DMS53 (cell line): ENCODE measurements at regions not wholly inside any gene's neighbourhood (a gene's known extent, or its start where the extent isn't known, plus 50 kb on each side); places are given as distances from the start of the nearest gene placed in this dataset.
"Not testable (repeated sequence)": the region's sequence is repeated elsewhere in the genome, so short reads cannot be mapped to it uniquely, and the experiment has no call there.

ENCODE experiments used
- DNase-seq: peaks from one replicate; lab custom pipeline; 2025; lab: John Stamatoyannopoulos, UW

DNA sequence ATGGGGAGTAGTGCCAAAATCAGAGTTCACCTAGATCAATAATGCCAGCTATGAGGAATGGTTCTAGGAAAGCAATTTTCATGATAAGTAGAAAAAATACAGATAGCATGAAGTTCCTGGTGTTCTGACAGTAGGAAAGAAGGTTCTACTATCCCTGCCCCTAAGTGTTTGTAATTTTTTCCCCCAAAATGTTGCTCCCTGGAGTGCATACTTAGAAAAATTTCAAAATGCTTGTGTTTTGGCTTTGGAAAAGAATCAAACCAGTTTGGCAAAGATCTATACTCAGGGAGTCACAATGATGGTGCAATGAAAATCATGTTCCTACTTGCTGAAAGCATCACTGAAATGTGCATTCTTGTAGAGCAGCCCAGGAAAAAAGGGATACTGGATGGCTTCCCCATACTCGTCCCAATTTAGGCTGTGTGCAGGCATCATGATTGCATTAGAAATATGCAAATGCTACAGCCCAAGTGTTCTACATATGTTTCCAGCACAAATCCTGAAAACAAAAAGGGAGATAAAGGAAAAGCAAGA lies 74.7 kb downstream of the LPAR4 start:
- DNase-seq = no peak

DNA sequence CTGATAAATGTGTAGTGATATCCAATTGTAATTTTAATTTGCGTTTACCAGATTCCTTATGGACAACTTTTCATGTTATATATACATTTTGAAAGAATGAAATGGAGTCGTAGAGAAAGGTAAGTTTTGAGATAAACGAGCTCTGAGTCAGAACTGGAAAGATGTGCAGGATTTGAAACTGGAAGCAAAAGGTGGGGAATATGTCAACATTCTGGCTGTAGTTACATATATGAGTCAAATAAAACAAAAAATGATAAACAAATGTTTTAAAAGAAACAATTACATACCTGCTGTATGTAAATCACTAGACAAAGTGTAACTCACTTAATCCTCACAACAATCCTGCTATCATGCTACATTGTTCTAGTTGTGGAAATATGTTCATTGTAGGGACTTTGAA lies 84.0 kb downstream of the LPAR4 start:
- DNase-seq = peak; percentile 5

DNA sequence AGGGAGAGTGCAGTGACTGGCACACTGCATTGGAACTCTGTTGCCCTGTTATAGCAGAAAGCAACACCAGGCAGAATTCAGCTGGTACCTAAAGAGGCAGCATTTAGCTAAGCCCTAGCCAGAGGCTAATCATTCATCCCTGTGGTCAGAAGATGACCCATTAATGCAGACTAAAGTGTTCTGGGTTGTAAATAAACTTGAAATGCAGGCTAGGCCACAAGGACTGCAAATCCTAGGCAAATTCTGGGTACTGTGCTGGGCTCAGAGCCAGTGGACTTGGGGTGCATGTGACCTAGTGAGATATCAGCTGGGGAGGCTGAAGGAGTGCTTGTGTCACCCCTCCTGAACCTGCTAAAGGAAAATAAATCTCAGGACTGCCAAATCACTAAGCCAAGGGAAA lies 91.2 kb downstream of the LPAR4 start:
- no peak for DNase-seq

DNA sequence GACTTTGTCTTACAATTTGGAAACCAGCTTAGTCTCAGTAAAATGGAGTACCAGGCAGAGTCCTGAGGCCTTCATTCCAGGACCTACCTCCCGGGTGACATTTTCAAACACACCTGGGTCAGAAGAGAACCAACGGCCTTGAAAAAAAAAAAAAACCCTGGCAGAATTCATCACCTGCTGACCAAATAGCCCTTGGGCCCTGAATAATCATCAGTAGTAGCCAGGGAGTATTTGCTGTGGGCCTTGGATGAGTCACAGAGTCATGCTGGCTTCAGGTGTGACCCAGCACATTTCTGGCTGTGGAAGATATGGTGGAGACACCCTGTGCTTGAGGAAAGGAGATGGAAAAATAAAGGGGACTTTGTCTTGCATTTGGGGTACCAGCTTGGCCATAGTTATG lies 92.2 kb downstream of the LPAR4 start:
- peak; percentile 61 for DNase-seq

DNA sequence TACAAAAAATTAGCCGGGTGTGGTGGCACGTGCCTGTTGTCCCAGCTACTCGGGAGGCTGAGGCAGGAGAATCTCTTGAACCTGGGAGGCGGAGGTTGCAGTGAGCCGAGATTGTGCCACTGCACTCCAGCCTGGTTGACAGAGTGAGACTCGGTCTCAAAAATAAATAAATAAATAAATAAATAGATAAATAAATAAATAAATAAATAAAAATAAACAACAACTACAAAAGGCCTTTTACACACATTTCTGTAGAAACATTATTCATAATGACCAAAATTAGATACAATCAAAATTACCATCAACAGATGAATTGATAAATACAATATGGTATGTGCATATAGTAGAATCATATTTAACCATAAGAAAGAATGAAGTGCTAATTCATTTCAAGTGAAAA lies 96.7 kb downstream of the LPAR4 start:
- not testable (repeated sequence) for DNase-seq

DNA sequence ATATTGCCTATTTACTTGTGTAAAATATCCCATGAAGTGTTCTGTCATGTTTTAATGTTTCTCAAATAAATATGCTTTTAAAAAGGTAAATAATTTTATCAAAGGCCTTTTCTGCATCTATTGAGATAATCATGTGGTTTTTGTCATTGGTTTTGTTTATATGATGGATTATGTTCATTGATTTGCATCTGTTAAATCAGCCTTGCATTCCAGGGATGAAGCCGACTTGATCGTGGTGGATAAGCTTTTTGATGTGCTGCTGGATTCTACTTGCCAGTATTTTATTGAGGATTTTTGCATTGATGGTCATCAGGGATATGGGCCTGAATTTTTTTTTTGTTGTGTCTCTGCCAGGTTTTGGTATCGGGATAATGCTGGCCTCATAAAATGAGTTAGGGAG lies 63.9 kb upstream of the P2RY10 start:
- not testable (repeated sequence) for DNase-seq

DNA sequence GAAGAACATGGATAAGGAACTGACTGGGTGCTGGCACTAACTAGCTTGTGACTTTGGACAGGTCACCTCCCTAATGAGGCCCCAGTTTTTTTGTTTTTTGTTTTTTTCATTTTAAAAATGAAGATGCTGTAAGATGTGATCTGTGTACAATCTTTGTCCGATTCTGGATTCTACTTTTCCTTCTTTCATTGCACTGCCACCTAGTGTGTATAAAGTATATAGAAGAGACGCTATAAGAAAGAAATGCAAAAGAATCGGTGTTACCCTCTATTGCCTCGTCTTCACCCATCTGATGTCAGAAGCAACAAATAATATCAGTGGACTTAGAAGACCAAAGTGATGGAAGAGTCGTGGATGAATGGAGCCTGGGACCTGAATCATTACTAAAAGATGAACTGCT lies 58.6 kb upstream of the P2RY10 start:
- peak; percentile 58 for DNase-seq
